HG03097 (cell line): ENCODE measurements at regions not wholly inside any gene's neighbourhood (a gene's known extent, or its start where the extent isn't known, plus 50 kb on each side); places are given as distances from the start of the nearest gene placed in this dataset.

Source experiments
- ATAC-seq: cut with Tn5 transposase; IDR thresholded peaks from one replicate; pipeline ENCODE4 v1.9.1; 2021; ENCODE audit not compliant: unreplicated experiment, low FRiP score

GRCh38 chr5:114678778-114679177 is 316.9 kb downstream of the KCNN2 start:
- no peak for ATAC-seq

GRCh38 chr5:114665551-114665950 is 303.7 kb downstream of the KCNN2 start:
- no peak for ATAC-seq

- no peak for ATAC-seq
These were observed 298.9 kb downstream of the KCNN2 start for GRCh38 chr5:114660791-114661190.

DNA sequence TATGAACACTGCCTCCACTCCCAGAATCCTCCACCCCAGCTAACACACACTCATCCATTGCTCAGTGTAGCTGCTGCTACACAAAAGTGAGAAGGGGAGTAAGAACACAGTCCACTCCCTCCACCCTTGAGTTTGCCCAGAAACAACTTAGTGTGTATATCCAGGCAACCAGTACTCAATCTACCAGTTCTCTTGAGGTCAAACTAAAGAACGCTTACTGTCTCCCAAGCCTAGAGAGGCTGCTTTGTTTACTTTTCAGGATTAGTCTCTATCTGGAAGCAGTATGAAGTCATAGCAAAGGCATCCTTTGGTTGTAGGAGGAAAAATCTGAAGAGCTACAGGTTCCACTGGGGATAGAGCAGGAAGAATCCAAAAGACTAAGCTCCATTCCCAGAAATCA is 296.3 kb downstream of the KCNN2 start:
- no peak for ATAC-seq

- no peak for ATAC-seq
These were observed 295.7 kb downstream of the KCNN2 start for GRCh38 chr5:114657342-114658130.

- no peak for ATAC-seq
These were observed 288.0 kb downstream of the KCNN2 start for GRCh38 chr5:114649878-114650277.

GRCh38 chr5:114648940-114649339 is 287.1 kb downstream of the KCNN2 start:
- no peak for ATAC-seq

GRCh38 chr5:114644576-114644975 is 282.7 kb downstream of the KCNN2 start:
- ATAC-seq, result no peak

DNA sequence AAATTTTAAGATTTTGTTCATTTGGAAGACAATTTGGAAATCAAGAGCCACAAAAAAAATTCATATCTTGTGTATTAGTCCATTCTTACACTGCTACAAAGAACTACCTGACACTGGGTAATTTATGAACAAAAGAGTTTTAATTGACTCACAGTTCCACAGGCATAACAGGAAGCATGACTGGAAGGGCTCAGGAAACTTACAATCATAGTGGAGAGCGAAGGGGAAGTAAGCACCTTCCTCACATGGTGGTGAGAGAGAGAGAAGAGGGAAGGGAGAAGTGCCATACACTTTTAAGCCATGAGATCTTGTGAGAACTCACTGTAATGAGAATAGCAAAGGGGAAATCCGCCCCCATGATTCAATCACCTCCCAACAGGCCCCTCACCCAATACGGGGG is 274.4 kb downstream of the KCNN2 start:
- no peak for ATAC-seq

GRCh38 chr5:114634967-114635901 is 273.4 kb downstream of the KCNN2 start:
- ATAC-seq, result no peak

- no peak for ATAC-seq
These were observed 272.6 kb downstream of the KCNN2 start for GRCh38 chr5:114634517-114634916.

DNA sequence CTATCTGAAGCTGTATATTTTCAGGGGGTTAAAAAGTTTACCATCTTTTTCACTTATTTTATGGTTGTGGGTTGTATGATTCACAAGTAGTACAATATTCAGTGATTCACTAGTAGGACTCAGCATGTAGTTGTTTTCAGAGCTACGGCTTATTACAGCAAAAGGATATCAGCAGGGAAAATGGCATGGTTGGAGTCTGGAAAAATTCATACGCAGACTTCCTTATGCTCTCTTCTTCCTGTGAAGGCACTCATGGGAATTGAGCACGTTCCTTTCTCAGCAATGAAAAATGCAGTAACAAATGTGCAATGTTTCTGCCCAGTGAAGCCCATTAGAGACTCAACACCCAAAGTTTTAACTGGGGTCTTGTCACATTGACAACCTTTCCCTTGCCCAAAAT is 250.5 kb downstream of the KCNN2 start:
- ATAC-seq, result no peak

GRCh38 chr5:114581136-114581535 is 219.3 kb downstream of the KCNN2 start:
- no peak for ATAC-seq

DNA sequence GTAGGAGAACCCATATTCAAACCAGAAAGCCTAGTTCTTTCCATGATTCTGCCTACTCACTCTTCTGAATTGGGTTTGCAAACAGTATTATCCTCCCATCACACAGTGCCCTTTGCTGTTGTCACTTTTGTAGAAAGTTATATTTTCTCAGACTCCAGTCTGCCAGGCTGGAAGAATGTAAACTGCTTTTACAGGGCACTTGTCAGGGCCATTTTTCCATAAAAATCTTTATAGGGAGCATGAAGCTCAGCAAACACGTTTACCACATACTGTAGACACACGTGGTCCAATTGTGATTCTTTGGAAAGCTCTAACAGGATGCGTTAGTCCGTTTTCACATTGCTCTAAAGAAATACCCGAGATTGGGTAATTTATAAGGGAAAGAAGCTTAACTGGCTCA is 204.0 kb downstream of the KCNN2 start:
- ATAC-seq, result no peak

DNA sequence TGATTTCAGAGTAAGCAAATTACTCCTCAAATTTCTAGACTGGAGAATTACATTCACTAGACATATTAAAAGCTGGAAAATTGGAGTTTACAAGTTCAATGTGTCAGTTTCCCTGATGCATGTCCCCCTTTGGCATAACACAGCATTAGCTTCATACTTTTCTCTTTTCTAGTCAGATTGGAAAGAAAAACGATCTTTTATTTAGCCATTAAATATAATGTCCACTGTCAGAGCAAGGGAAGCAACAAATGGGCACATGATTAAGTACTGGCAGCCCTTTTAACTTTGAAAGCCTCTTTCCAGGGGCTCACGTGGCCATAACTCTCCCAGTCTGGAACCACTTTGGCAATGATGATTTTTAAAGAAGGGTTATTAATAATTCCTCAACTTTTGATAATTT is 203.3 kb downstream of the KCNN2 start:
- ATAC-seq, result no peak

DNA sequence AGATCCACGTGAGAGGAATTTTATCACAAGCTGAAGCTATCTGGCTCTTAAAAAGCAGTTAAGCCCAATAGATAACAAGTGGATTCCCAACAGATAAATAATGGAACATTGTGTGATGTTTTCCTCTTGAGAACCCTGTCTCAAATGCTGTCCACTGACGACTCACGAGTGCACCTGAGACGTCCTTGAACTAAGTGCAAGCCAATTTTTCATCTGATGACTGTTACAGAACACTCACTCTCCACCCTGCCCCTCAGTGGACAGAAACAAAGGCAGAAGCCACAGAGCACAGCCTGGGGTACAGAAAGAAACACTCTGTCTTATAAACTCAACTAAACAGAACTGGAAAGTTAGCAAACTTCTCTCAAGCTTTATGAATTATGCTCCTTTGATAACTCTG is 199.5 kb downstream of the KCNN2 start:
- ATAC-seq, result no peak
